ENCODE measurements at regions not wholly inside any gene's neighbourhood (a gene's known extent, or its start where the extent isn't known, plus 50 kb on each side); places are given as distances from the start of the nearest gene placed in this dataset.

DNA sequence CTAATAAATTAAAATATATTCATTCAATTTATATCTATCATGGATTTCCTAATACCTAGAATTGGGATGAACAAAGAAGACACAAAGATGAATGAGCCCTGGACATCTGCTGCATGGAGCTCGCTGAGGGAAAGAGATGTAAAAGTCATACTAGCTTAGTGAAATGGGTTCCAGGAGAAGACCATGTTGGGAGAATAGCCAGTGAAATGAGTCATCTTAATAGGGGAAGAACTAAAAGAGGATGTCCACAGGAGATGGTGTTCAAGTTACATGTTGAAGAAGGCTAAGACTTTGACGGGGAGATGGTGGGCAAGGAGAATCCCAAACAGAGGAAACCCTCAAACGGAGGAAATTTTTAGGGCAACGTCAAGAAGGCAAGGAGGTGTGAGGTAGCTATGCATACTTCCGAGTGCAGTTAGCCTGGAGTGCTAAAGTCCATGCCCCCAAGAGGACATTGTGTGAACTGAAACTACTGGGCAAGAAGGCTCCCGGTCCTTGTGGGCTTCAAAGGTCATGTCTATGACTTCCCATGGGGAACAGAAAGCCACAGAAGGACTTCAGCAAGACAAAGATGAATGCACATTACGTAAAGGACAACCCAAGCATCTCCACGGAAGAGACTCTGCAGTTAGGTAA, 220.5 kb upstream of the CDH11 start:
- H3K4me1 ChIP-seq (ENCODE audit: control insufficient read depth, insufficient read depth, low read length), result no peaks in the 10 kb centered on the region
- no peak overlapping the region for H3K4me3 ChIP-seq (ENCODE audit: insufficient read depth, low read depth, low read length)
- H3K27ac ChIP-seq (ENCODE audit: insufficient read depth, low read depth, low read length, poor library complexity, severe bottlenecking), result no peak overlapping the region
- H3K36me3 ChIP-seq (ENCODE audit: control insufficient read depth, insufficient read depth, low read length), result no peaks in the 10 kb centered on the region
- H3K9me3 ChIP-seq (ENCODE audit: control insufficient read depth, low read length), result no peaks in the 10 kb centered on the region
- H3K27me3 ChIP-seq (ENCODE audit: control insufficient read depth, insufficient read depth, low read length, poor library complexity, severe bottlenecking), result no peaks in the 10 kb centered on the region
- WGBS, 2 experiments, result 94 to 96% methylated on average over 8 of the region's 8 CpGs

DNA sequence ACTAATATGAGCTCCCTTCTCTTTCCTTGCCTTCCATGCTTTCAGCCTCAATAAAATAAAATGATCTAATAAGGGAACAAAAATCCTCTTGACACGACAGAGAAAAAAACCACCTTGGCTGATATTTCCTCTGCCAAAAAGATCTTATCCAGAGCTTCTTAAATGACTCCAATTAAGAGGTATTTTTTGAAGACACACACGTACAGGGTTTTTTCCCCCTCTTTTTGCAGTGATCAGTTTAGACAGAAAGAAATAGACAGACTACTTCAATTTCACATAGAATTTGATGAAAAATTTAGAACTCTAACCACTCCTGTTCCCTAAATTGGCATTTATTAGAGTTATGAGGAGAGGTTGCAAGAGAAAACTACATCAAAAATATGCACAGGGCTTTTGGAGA, 217.2 kb upstream of the CDH11 start:
- H3K27me3 ChIP-seq (ENCODE audit: control insufficient read depth, insufficient read depth, low read length, poor library complexity, severe bottlenecking), result no peaks in the 10 kb centered on the region
- no peaks in the 10 kb centered on the region for H3K9me3 ChIP-seq (ENCODE audit: control insufficient read depth, low read length)
- H3K4me3 ChIP-seq (ENCODE audit: insufficient read depth, low read depth, low read length), result no peak overlapping the region
- no peaks in the 10 kb centered on the region for H3K4me1 ChIP-seq (ENCODE audit: control insufficient read depth, insufficient read depth, low read length)
- WGBS, 2 experiments, result 92 to 99% methylated on average over 2 of the region's 2 CpGs
- H3K36me3 ChIP-seq (ENCODE audit: control insufficient read depth, insufficient read depth, low read length), result no peaks in the 10 kb centered on the region
- H3K27ac ChIP-seq (ENCODE audit: insufficient read depth, low read depth, low read length, poor library complexity, severe bottlenecking), result no peak overlapping the region

GRCh38 chr16:65336160-65336559, 214.3 kb upstream of the CDH11 start:
- WGBS, 2 experiments, result 86 to 95% methylated on average over 2 of the region's 2 CpGs
- Histone ChIP-seq H3K4me1 (ENCODE audit: control insufficient read depth, insufficient read depth, low read length) (no peaks in the 10 kb centered on the region), H3K27ac (ENCODE audit: insufficient read depth, low read depth, low read length, poor library complexity, severe bottlenecking) (no peak overlapping the region), H3K36me3 (ENCODE audit: control insufficient read depth, insufficient read depth, low read length) (no peaks in the 10 kb centered on the region), H3K4me3 (ENCODE audit: insufficient read depth, low read depth, low read length) (no peak overlapping the region), H3K9me3 (ENCODE audit: control insufficient read depth, low read length) (no peaks in the 10 kb centered on the region), H3K27me3 (ENCODE audit: control insufficient read depth, insufficient read depth, low read length, poor library complexity, severe bottlenecking) (no peaks in the 10 kb centered on the region)

DNA sequence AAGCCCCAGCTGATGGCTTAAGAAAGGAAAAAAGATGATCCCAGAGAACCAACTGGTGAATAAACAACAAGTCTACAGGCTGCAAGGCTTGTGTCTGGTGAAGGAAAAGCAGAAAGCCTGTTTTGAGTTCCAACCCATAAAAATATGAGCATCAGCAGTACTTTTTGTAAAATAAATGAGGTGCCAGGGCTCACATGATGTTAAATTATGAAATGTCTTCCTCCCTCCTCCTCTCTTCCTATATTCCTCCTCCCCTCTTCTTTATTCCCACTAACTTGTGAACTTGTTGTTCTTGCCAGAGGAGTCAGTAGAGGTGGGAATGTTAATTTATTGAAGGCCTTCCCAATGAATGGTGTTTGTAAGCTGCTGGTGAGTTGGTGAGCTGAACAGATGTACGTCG, 212.2 kb upstream of the CDH11 start:
- Histone ChIP-seq H3K27ac (ENCODE audit: insufficient read depth, low read depth, low read length, poor library complexity, severe bottlenecking) (no peak overlapping the region), H3K9me3 (ENCODE audit: control insufficient read depth, low read length) (no peaks in the 10 kb centered on the region), H3K27me3 (ENCODE audit: control insufficient read depth, insufficient read depth, low read length, poor library complexity, severe bottlenecking) (no peaks in the 10 kb centered on the region), H3K4me3 (ENCODE audit: insufficient read depth, low read depth, low read length) (no peak overlapping the region), H3K36me3 (ENCODE audit: control insufficient read depth, insufficient read depth, low read length) (no peaks in the 10 kb centered on the region), H3K4me1 (ENCODE audit: control insufficient read depth, insufficient read depth, low read length) (no peaks in the 10 kb centered on the region)
- 100% methylated on average over 2 of the region's 2 CpGs for WGBS, 2 experiments

- Histone ChIP-seq H3K4me3 (ENCODE audit: insufficient read depth, low read depth, low read length) (no peak overlapping the region), H3K9me3 (ENCODE audit: control insufficient read depth, low read length) (no peaks in the 10 kb centered on the region), H3K4me1 (ENCODE audit: control insufficient read depth, insufficient read depth, low read length) (no peaks in the 10 kb centered on the region), H3K36me3 (ENCODE audit: control insufficient read depth, insufficient read depth, low read length) (no peaks in the 10 kb centered on the region), H3K27ac (ENCODE audit: insufficient read depth, low read depth, low read length, poor library complexity, severe bottlenecking) (no peak overlapping the region), H3K27me3 (ENCODE audit: control insufficient read depth, insufficient read depth, low read length, poor library complexity, severe bottlenecking) (no peaks in the 10 kb centered on the region)
- 98 to 99% methylated on average over 2 of the region's 2 CpGs for WGBS, 2 experiments
Observed at GRCh38 chr16:65333283-65333682, 211.4 kb upstream of the CDH11 start.

DNA sequence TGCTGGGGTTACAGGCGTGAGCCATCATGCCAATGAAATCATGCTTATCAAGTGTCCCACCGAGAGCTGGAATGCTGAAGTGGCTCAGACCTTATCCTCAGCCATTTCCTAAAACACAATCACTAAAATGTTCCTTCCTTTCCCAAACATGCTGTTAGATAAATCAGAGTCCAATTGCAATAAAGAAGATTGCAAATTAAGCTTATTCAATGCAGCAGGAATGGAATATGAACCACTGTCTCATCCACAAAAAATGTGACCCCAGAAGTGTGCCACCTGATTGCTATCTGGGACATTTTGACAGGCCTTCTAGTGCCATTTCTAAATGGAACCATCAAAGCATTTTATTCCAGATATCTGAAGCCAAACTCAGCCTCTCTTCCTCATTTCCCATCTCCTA, 205.5 kb upstream of the CDH11 start:
- Histone ChIP-seq H3K4me3 (ENCODE audit: insufficient read depth, low read depth, low read length) (no peak overlapping the region), H3K4me1 (ENCODE audit: control insufficient read depth, insufficient read depth, low read length) (no peaks in the 10 kb centered on the region), H3K27me3 (ENCODE audit: control insufficient read depth, insufficient read depth, low read length, poor library complexity, severe bottlenecking) (no peaks in the 10 kb centered on the region), H3K27ac (ENCODE audit: insufficient read depth, low read depth, low read length, poor library complexity, severe bottlenecking) (no peak overlapping the region), H3K9me3 (ENCODE audit: control insufficient read depth, low read length) (no peaks in the 10 kb centered on the region), H3K36me3 (ENCODE audit: control insufficient read depth, insufficient read depth, low read length) (no peaks in the 10 kb centered on the region)
- 89 to 90% methylated on average over 2 of the region's 2 CpGs for WGBS, 2 experiments

DNA sequence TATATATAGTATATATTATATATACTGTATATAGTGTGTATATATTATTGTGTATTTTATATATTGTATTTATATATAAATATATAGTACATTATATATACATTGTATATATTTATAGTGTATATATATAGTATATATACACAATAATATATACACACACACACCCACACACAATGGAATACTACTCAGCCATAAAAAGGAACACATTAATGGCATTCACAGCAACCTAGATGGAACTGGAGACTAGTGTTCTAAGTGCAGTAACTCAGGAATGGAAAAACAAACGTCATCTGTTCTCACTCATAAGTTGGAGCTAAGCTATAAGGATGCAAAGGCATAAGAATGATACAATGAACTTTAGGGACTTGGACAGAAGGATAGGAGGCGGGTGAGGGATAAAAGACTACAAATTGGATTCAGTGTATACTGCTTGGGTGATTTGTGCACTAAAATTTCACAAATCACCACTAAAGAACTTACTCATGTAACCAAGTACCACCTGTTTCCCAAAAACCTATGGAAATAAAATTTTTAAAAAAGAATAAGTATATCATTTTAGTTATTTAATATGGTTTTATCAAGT, 201.9 kb upstream of the CDH11 start:
- Histone ChIP-seq H3K27me3 (ENCODE audit: control insufficient read depth, insufficient read depth, low read length, poor library complexity, severe bottlenecking) (no peaks in the 10 kb centered on the region), H3K9me3 (ENCODE audit: control insufficient read depth, low read length) (no peaks in the 10 kb centered on the region), H3K4me1 (ENCODE audit: control insufficient read depth, insufficient read depth, low read length) (peaks cover 8% of the 10 kb centered on the region), H3K27ac (ENCODE audit: insufficient read depth, low read depth, low read length, poor library complexity, severe bottlenecking) (no peak overlapping the region), H3K4me3 (ENCODE audit: insufficient read depth, low read depth, low read length) (no peak overlapping the region), H3K36me3 (ENCODE audit: control insufficient read depth, insufficient read depth, low read length) (no peaks in the 10 kb centered on the region)
- WGBS, 2 experiments, result 91 to 92% methylated on average over 2 of the region's 2 CpGs

GRCh38 chr16:65319621-65320231, 197.9 kb upstream of the CDH11 start:
- no peaks in the 10 kb centered on the region for H3K9me3 ChIP-seq (ENCODE audit: control insufficient read depth, low read length)
- H3K4me3 ChIP-seq (ENCODE audit: insufficient read depth, low read depth, low read length), result no peak overlapping the region
- H3K4me1 ChIP-seq (ENCODE audit: control insufficient read depth, insufficient read depth, low read length), result peaks cover 15% of the 10 kb centered on the region
- H3K27me3 ChIP-seq (ENCODE audit: control insufficient read depth, insufficient read depth, low read length, poor library complexity, severe bottlenecking), result no peaks in the 10 kb centered on the region
- 51 to 55% methylated on average over 5 to 6 of the region's 6 CpGs for WGBS, 2 experiments
- peak overlapping the region; percentile 36 for H3K27ac ChIP-seq (ENCODE audit: insufficient read depth, low read depth, low read length, poor library complexity, severe bottlenecking)
- no peaks in the 10 kb centered on the region for H3K36me3 ChIP-seq (ENCODE audit: control insufficient read depth, insufficient read depth, low read length)

GRCh38 chr16:65318590-65319257, 196.9 kb upstream of the CDH11 start:
- Histone ChIP-seq H3K27ac (ENCODE audit: insufficient read depth, low read depth, low read length, poor library complexity, severe bottlenecking) (no peak overlapping the region), H3K36me3 (ENCODE audit: control insufficient read depth, insufficient read depth, low read length) (no peaks in the 10 kb centered on the region)

DNA sequence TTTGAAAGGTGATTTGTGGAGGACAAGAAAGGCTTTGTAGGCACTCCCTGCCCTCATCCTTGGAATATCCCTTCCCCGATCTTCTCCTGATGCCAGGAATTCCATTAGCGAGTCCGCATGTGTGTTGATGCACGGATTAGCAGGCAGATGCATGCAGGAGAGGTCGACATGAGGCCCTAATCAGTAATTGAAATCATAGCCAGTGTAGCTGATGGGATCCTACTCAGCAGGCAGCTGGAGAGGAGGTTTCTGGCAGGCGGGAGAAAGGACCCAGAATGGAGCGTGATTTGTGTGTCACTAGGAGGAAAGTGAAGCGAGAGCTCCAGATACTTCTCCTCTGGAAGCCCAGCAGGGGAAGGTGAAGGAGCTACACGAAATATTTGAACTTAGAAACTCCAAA, 196.3 kb upstream of the CDH11 start:
- H3K9me3 ChIP-seq (ENCODE audit: control insufficient read depth, low read length), result no peaks in the 10 kb centered on the region
- peaks cover 15% of the 10 kb centered on the region for H3K4me1 ChIP-seq (ENCODE audit: control insufficient read depth, insufficient read depth, low read length)
- no peaks in the 10 kb centered on the region for H3K36me3 ChIP-seq (ENCODE audit: control insufficient read depth, insufficient read depth, low read length)
- no peak overlapping the region for H3K4me3 ChIP-seq (ENCODE audit: insufficient read depth, low read depth, low read length)
- no peak overlapping the region for H3K27ac ChIP-seq (ENCODE audit: insufficient read depth, low read depth, low read length, poor library complexity, severe bottlenecking)
- no peaks in the 10 kb centered on the region for H3K27me3 ChIP-seq (ENCODE audit: control insufficient read depth, insufficient read depth, low read length, poor library complexity, severe bottlenecking)
- WGBS, 2 experiments, result 16 to 17% methylated on average over 9 of the region's 9 CpGs

More at GRCh38 chr16:65318590-65319257, 196.9 kb upstream of the CDH11 start:
- Histone ChIP-seq H3K9me3 (ENCODE audit: control insufficient read depth, low read length) (no peaks in the 10 kb centered on the region), H3K4me1 (ENCODE audit: control insufficient read depth, insufficient read depth, low read length) (peaks cover 15% of the 10 kb centered on the region), H3K27me3 (ENCODE audit: control insufficient read depth, insufficient read depth, low read length, poor library complexity, severe bottlenecking) (no peaks in the 10 kb centered on the region), H3K4me3 (ENCODE audit: insufficient read depth, low read depth, low read length) (no peak overlapping the region)

Measured in ectodermal cell (in vitro differentiated cells).